Esophagus muscularis mucosa (tissue), 4 donors: ENCODE measurements at regions not wholly inside any gene's neighbourhood (a gene's known extent, or its start where the extent isn't known, plus 50 kb on each side); places are given as distances from the start of the nearest gene placed in this dataset.

ENCODE experiments used
- EP300 ChIP-seq: sonication (generic); formaldehyde crosslinking; IDR thresholded peaks from one replicate; pipeline ENCODE4 v1.6.1; 2017; ENCODE audit warnings: antibody characterized with exemption
- POLR2A ChIP-seq: fragments of 450-650 bp; IDR thresholded peaks from one replicate; pipeline ENCODE4 v1.6.1; 2017; ENCODE audit warnings: antibody characterized with exemption, moderate library complexity, mild to moderate bottlenecking, low read depth
- POLR2AphosphoS5 ChIP-seq, 2 donors: sonication (generic); formaldehyde crosslinking; IDR thresholded peaks; one replicate each; pipeline ENCODE4 v1.6.1; 2017; ENCODE audit warnings: antibody characterized with exemption in 2 of 2
- TF ChIP-seq, protein P1 (sequence below), 3 experiments: fragments of 200-600 bp in 2 of 3; fragments of 450-650 bp in 1 of 3; sonication (generic) in 2 of 3; IDR thresholded peaks; one replicate each; pipeline ENCODE4 v1.5.1; 2017 to 2019; ENCODE audit warnings: antibody characterized with exemption in 3 of 3, mild to moderate bottlenecking in 2 of 3, moderate library complexity in 1 of 3

GRCh38 chr3:20254268-20255117 lies 68.5 kb upstream of the SGO1 start:
- no peak for TF ChIP-seq POLR2A
- TF ChIP-seq, protein P1, sequence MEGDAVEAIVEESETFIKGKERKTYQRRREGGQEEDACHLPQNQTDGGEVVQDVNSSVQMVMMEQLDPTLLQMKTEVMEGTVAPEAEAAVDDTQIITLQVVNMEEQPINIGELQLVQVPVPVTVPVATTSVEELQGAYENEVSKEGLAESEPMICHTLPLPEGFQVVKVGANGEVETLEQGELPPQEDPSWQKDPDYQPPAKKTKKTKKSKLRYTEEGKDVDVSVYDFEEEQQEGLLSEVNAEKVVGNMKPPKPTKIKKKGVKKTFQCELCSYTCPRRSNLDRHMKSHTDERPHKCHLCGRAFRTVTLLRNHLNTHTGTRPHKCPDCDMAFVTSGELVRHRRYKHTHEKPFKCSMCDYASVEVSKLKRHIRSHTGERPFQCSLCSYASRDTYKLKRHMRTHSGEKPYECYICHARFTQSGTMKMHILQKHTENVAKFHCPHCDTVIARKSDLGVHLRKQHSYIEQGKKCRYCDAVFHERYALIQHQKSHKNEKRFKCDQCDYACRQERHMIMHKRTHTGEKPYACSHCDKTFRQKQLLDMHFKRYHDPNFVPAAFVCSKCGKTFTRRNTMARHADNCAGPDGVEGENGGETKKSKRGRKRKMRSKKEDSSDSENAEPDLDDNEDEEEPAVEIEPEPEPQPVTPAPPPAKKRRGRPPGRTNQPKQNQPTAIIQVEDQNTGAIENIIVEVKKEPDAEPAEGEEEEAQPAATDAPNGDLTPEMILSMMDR (IDR thresholded peaks at IDR 0.05) = no peak
- TF ChIP-seq POLR2AphosphoS5 (IDR thresholded peaks at IDR 0.05) = no peak
- TF ChIP-seq EP300 = no peak
